ENCODE measurements at regions not wholly inside any gene's neighbourhood (a gene's known extent, or its start where the extent isn't known, plus 50 kb on each side); places are given as distances from the start of the nearest gene placed in this dataset.

DNA sequence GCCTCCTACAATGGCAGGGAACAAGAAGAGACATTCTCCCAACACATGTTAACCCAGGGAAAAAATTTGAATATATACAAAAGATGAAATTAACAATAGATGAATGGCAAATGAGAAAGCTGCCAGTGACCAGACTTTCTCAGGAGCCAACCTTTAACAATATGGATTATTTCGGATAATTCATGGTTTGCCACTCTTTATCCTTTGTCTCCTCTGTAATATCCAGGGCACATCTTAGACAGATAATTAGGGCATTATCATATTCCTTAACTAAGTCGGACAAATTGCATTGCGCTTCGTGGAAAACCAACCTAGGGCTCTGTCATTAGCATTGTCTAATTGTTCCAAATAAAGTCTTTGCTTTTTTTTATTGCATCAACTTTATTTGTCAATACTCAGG is 97.3 kb downstream of the CDCA7 start:
- H3K27ac ChIP-seq = no peak overlapping the region
- TF ChIP-seq, protein P1, sequence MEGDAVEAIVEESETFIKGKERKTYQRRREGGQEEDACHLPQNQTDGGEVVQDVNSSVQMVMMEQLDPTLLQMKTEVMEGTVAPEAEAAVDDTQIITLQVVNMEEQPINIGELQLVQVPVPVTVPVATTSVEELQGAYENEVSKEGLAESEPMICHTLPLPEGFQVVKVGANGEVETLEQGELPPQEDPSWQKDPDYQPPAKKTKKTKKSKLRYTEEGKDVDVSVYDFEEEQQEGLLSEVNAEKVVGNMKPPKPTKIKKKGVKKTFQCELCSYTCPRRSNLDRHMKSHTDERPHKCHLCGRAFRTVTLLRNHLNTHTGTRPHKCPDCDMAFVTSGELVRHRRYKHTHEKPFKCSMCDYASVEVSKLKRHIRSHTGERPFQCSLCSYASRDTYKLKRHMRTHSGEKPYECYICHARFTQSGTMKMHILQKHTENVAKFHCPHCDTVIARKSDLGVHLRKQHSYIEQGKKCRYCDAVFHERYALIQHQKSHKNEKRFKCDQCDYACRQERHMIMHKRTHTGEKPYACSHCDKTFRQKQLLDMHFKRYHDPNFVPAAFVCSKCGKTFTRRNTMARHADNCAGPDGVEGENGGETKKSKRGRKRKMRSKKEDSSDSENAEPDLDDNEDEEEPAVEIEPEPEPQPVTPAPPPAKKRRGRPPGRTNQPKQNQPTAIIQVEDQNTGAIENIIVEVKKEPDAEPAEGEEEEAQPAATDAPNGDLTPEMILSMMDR (IDR thresholded peaks at IDR 0.05) = no peak
- TF ChIP-seq ZFX (IDR thresholded peaks at IDR 0.05; ENCODE audit: borderline replicate concordance) = no peak

GRCh38 chr2:173452416-173452815 is 97.7 kb downstream of the CDCA7 start:
- no peak for TF ChIP-seq ZFX (IDR thresholded peaks at IDR 0.05; ENCODE audit: borderline replicate concordance)
- TF ChIP-seq, protein P1 (IDR thresholded peaks at IDR 0.05) = no peak
- no peak overlapping the region for H3K27ac ChIP-seq

DNA sequence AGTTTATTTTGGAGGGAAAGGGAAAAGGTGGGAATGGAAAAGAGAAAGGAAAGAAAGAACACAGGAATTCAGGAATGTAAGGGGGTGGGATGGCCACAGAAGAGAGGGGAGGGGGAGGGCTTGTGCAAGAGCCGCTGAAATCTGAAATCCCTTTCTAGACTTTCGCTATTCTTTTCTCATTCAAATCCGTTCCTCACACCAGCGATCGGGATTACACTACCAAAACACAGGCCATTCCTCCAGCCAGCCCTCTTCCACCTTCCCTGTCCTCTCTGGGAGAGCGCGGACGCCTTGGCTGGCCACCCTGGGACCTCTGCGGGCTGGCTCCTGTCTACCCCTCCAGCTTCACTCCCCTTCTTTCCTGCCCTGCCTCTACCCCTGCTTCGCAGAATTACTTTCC is 102.3 kb downstream of the CDCA7 start:
- TF ChIP-seq ZFX (IDR thresholded peaks at IDR 0.05; ENCODE audit: borderline replicate concordance) = no peak
- TF ChIP-seq, protein P1 (IDR thresholded peaks at IDR 0.05) = no peak
- no peak overlapping the region for H3K27ac ChIP-seq

- no peak for TF ChIP-seq ZFX (IDR thresholded peaks at IDR 0.05; ENCODE audit: borderline replicate concordance)
- TF ChIP-seq, protein P1 (IDR thresholded peaks at IDR 0.05) = no peak
Measured at GRCh38 chr2:173457366-173457765, 102.7 kb downstream of the CDCA7 start.

GRCh38 chr2:173458991-173459780 is 104.5 kb downstream of the CDCA7 start:
- TF ChIP-seq, protein P1 (IDR thresholded peaks at IDR 0.05) = no peak
- no peak for TF ChIP-seq ZFX (IDR thresholded peaks at IDR 0.05; ENCODE audit: borderline replicate concordance)
- no peak overlapping the region for H3K27ac ChIP-seq

More at GRCh38 chr2:173457366-173457765, 102.7 kb downstream of the CDCA7 start:
- H3K27ac ChIP-seq = no peak overlapping the region

- TF ChIP-seq, protein P1 (IDR thresholded peaks at IDR 0.05) = no peak
- TF ChIP-seq ZFX (IDR thresholded peaks at IDR 0.05; ENCODE audit: borderline replicate concordance) = no peak
- H3K27ac ChIP-seq = no peak overlapping the region
Measured at GRCh38 chr2:173462892-173463840, 108.5 kb downstream of the CDCA7 start.
